Thymus (tissue), 11 donors: ENCODE measurements at regions not wholly inside any gene's neighbourhood (a gene's known extent, or its start where the extent isn't known, plus 50 kb on each side); places are given as distances from the start of the nearest gene placed in this dataset.

ENCODE experiments used
- DNase-seq, 9 donors: peaks; one replicate each; pipeline ENCODE4 v3.0.0-alpha.2; 2013; ENCODE audit warnings: low spot score in 9 of 9, low read depth in 6 of 9, missing footprints in 1 of 9
- H3K27ac ChIP-seq, 2 donors: one replicate each; pipeline ENCODE4 v1.5.1; 2013; ENCODE audit warnings: control low read depth in 1 of 2, low read depth in 1 of 2, low read length in 1 of 2, mild to moderate bottlenecking in 1 of 2, moderate library complexity in 1 of 2
- H3K27me3 ChIP-seq, 2 donors: one replicate each; pipeline ENCODE4 v1.5.1; 2013; ENCODE audit warnings: low read length in 1 of 2; ENCODE audit not compliant: control insufficient read depth in 2 of 2, insufficient read depth in 1 of 2
- H3K36me3 ChIP-seq, 2 donors: one replicate each; pipeline ENCODE4 v1.5.1; 2013; ENCODE audit warnings: low read length in 1 of 2, mild to moderate bottlenecking in 1 of 2, moderate library complexity in 1 of 2; ENCODE audit not compliant: control insufficient read depth in 2 of 2, insufficient read depth in 2 of 2
- H3K4me1 ChIP-seq, 2 donors: one replicate each; pipeline ENCODE4 v1.5.1; 2013; ENCODE audit warnings: low read length in 2 of 2; ENCODE audit not compliant: control insufficient read depth in 2 of 2, insufficient read depth in 2 of 2
- H3K4me3 ChIP-seq, 2 donors: one replicate each; pipeline ENCODE4 v1.5.1; 2013; ENCODE audit warnings: low read length in 2 of 2, control low read depth in 1 of 2, mild to moderate bottlenecking in 1 of 2
- H3K9me3 ChIP-seq, 2 donors: one replicate each; pipeline ENCODE4 v1.5.1; 2013; ENCODE audit warnings: low read length in 1 of 2, mild to moderate bottlenecking in 1 of 2; ENCODE audit not compliant: control insufficient read depth in 2 of 2, insufficient read depth in 1 of 2
- WGBS: extraction: QIAGEN DNeasy Blood & Tissue Kit; methylation state at CpG from one replicate; pipeline ENCODE4 v1.1.7; 2013; 5-methylcytosine and 5-hydroxymethylcytosine counted together
- donor health status: healthy.

- no peak for DNase-seq
- no peaks in the 10 kb centered on the region for H3K9me3 ChIP-seq
- H3K4me3 ChIP-seq = no peak overlapping the region
- H3K27ac ChIP-seq = no peak overlapping the region
- H3K36me3 ChIP-seq = no peaks in the 10 kb centered on the region
- 94% methylated on average over 2 of the region's 2 CpGs for WGBS
- H3K27me3 ChIP-seq = no peaks in the 10 kb centered on the region
- no peaks in the 10 kb centered on the region for H3K4me1 ChIP-seq
These were observed 473.3 kb upstream of the PCDH15 start for GRCh38 chr10:55274367-55274766.

GRCh38 chr10:55273946-55274345 is 472.9 kb upstream of the PCDH15 start:
- Histone ChIP-seq H3K9me3 (no peaks in the 10 kb centered on the region), H3K27me3 (no peaks in the 10 kb centered on the region), H3K4me1 (no peaks in the 10 kb centered on the region), H3K27ac (no peak overlapping the region), H3K36me3 (no peaks in the 10 kb centered on the region), H3K4me3 (no peak overlapping the region)
- no peak for DNase-seq

GRCh38 chr10:55272886-55273285 is 471.9 kb upstream of the PCDH15 start:
- Histone ChIP-seq H3K27ac (no peak overlapping the region), H3K4me3 (no peak overlapping the region), H3K9me3 (no peaks in the 10 kb centered on the region), H3K4me1 (no peaks in the 10 kb centered on the region), H3K36me3 (no peaks in the 10 kb centered on the region), H3K27me3 (no peaks in the 10 kb centered on the region)
- WGBS = 85% methylated on average over 3 of the region's 3 CpGs
- DNase-seq = no peak

GRCh38 chr10:55266797-55267196 is 465.8 kb upstream of the PCDH15 start:
- no peaks in the 10 kb centered on the region for H3K9me3 ChIP-seq
- no peak for DNase-seq
- no peaks in the 10 kb centered on the region for H3K4me1 ChIP-seq
- WGBS = 94% methylated on average over 4 of the region's 4 CpGs
- no peaks in the 10 kb centered on the region for H3K36me3 ChIP-seq
- no peaks in the 10 kb centered on the region for H3K27me3 ChIP-seq
- no peak overlapping the region for H3K27ac ChIP-seq
- H3K4me3 ChIP-seq = no peak overlapping the region

GRCh38 chr10:55263327-55263726 is 462.3 kb upstream of the PCDH15 start:
- Histone ChIP-seq H3K4me1 (no peaks in the 10 kb centered on the region), H3K9me3 (no peaks in the 10 kb centered on the region), H3K27me3 (no peaks in the 10 kb centered on the region), H3K27ac (no peak overlapping the region), H3K36me3 (no peaks in the 10 kb centered on the region), H3K4me3 (no peak overlapping the region)
- DNase-seq = no peak
- 90% methylated on average over 5 of the region's 5 CpGs for WGBS

GRCh38 chr10:55242544-55242943 is 441.5 kb upstream of the PCDH15 start:
- H3K4me1 ChIP-seq = no peaks in the 10 kb centered on the region
- no peaks in the 10 kb centered on the region for H3K9me3 ChIP-seq
- 82% methylated on average over 6 of the region's 6 CpGs for WGBS
- H3K27me3 ChIP-seq = no peaks in the 10 kb centered on the region
- no peaks in the 10 kb centered on the region for H3K36me3 ChIP-seq
- no peak for DNase-seq
- no peak overlapping the region for H3K4me3 ChIP-seq
- H3K27ac ChIP-seq = no peak overlapping the region

- no peaks in the 10 kb centered on the region for H3K4me1 ChIP-seq
- H3K4me3 ChIP-seq = no peak overlapping the region
- H3K9me3 ChIP-seq = no peaks in the 10 kb centered on the region
- DNase-seq = no peak
- H3K27me3 ChIP-seq = no peaks in the 10 kb centered on the region
- H3K27ac ChIP-seq = no peak overlapping the region
- no peaks in the 10 kb centered on the region for H3K36me3 ChIP-seq
These were observed 436.4 kb upstream of the PCDH15 start for GRCh38 chr10:55237462-55237861.

GRCh38 chr10:55233505-55233904 is 432.5 kb upstream of the PCDH15 start:
- H3K4me1 ChIP-seq = no peaks in the 10 kb centered on the region
- no peak overlapping the region for H3K4me3 ChIP-seq
- H3K36me3 ChIP-seq = no peaks in the 10 kb centered on the region
- no peaks in the 10 kb centered on the region for H3K27me3 ChIP-seq
- no peaks in the 10 kb centered on the region for H3K9me3 ChIP-seq
- no peak for DNase-seq
- no peak overlapping the region for H3K27ac ChIP-seq

GRCh38 chr10:55233090-55233489 is 432.1 kb upstream of the PCDH15 start:
- no peak overlapping the region for H3K27ac ChIP-seq
- H3K9me3 ChIP-seq = no peaks in the 10 kb centered on the region
- 88% methylated on average over 3 of the region's 3 CpGs for WGBS
- no peaks in the 10 kb centered on the region for H3K36me3 ChIP-seq
- no peak overlapping the region for H3K4me3 ChIP-seq
- DNase-seq = no peak
- no peaks in the 10 kb centered on the region for H3K27me3 ChIP-seq
- H3K4me1 ChIP-seq = no peaks in the 10 kb centered on the region

- H3K4me1 ChIP-seq = no peaks in the 10 kb centered on the region
These were observed 431.5 kb upstream of the PCDH15 start for GRCh38 chr10:55232553-55232952.

More at GRCh38 chr10:55232553-55232952, 431.5 kb upstream of the PCDH15 start:
- WGBS = 84% methylated on average over 1 of the region's 1 CpG
- H3K4me3 ChIP-seq = no peak overlapping the region
- H3K9me3 ChIP-seq = no peaks in the 10 kb centered on the region
- H3K27me3 ChIP-seq = no peaks in the 10 kb centered on the region
- DNase-seq = no peak
- no peak overlapping the region for H3K27ac ChIP-seq
- no peaks in the 10 kb centered on the region for H3K36me3 ChIP-seq
